ENCODE measurements at regions not wholly inside any gene's neighbourhood (a gene's known extent, or its start where the extent isn't known, plus 50 kb on each side); places are given as distances from the start of the nearest gene placed in this dataset.

GRCh38 chr9:74006935-74007334, 490.2 kb upstream of the RORB start:
- H3K27me3 Mint-ChIP-seq (ENCODE audit: unreplicated experiment), result no peaks in the 10 kb centered on the region
- no peaks in the 10 kb centered on the region for H3K36me3 Mint-ChIP-seq (ENCODE audit: low read depth, unreplicated experiment)
- no peak overlapping the region for H3K27ac Mint-ChIP-seq (ENCODE audit: unreplicated experiment)
- H3K4me3 Mint-ChIP-seq (ENCODE audit: unreplicated experiment), result no peak overlapping the region
- no peak for TF ChIP-seq CTCF (IDR thresholded peaks at IDR 0.05; ENCODE audit: unreplicated experiment)
- no peak for DNase-seq (ENCODE audit: low spot score)
- no peaks in the 10 kb centered on the region for H3K4me1 Mint-ChIP-seq (ENCODE audit: unreplicated experiment)
- no peaks in the 10 kb centered on the region for H3K9me3 Mint-ChIP-seq (ENCODE audit: unreplicated experiment)

- no peak for TF ChIP-seq CTCF (IDR thresholded peaks at IDR 0.05; ENCODE audit: unreplicated experiment)
- Mint-ChIP-seq H3K27me3 (ENCODE audit: unreplicated experiment) (no peaks in the 10 kb centered on the region), H3K9me3 (ENCODE audit: unreplicated experiment) (no peaks in the 10 kb centered on the region), H3K4me3 (ENCODE audit: unreplicated experiment) (no peak overlapping the region), H3K4me1 (ENCODE audit: unreplicated experiment) (no peaks in the 10 kb centered on the region), H3K27ac (ENCODE audit: unreplicated experiment) (no peak overlapping the region), H3K36me3 (ENCODE audit: low read depth, unreplicated experiment) (no peaks in the 10 kb centered on the region)
- no peak for DNase-seq (ENCODE audit: low spot score)
Observed at GRCh38 chr9:74007833-74008232, 489.3 kb upstream of the RORB start.

GRCh38 chr9:74016004-74016403, 481.1 kb upstream of the RORB start:
- no peak for DNase-seq (ENCODE audit: low spot score)
- Mint-ChIP-seq H3K4me3 (ENCODE audit: unreplicated experiment) (no peak overlapping the region), H3K27ac (ENCODE audit: unreplicated experiment) (no peak overlapping the region), H3K27me3 (ENCODE audit: unreplicated experiment) (no peaks in the 10 kb centered on the region), H3K36me3 (ENCODE audit: low read depth, unreplicated experiment) (no peaks in the 10 kb centered on the region), H3K9me3 (ENCODE audit: unreplicated experiment) (no peaks in the 10 kb centered on the region), H3K4me1 (ENCODE audit: unreplicated experiment) (no peaks in the 10 kb centered on the region)
- TF ChIP-seq CTCF (IDR thresholded peaks at IDR 0.05; ENCODE audit: unreplicated experiment), result no peak

GRCh38 chr9:74025402-74025925, 471.7 kb upstream of the RORB start:
- H3K36me3 Mint-ChIP-seq (ENCODE audit: low read depth, unreplicated experiment), result no peaks in the 10 kb centered on the region
- H3K27ac Mint-ChIP-seq (ENCODE audit: unreplicated experiment), result no peak overlapping the region
- no peak for DNase-seq (ENCODE audit: low spot score)
- no peak for TF ChIP-seq CTCF (IDR thresholded peaks at IDR 0.05; ENCODE audit: unreplicated experiment)
- H3K9me3 Mint-ChIP-seq (ENCODE audit: unreplicated experiment), result no peaks in the 10 kb centered on the region
- H3K4me3 Mint-ChIP-seq (ENCODE audit: unreplicated experiment), result no peak overlapping the region
- H3K27me3 Mint-ChIP-seq (ENCODE audit: unreplicated experiment), result no peaks in the 10 kb centered on the region
- no peaks in the 10 kb centered on the region for H3K4me1 Mint-ChIP-seq (ENCODE audit: unreplicated experiment)

- Mint-ChIP-seq H3K4me1 (ENCODE audit: unreplicated experiment) (no peaks in the 10 kb centered on the region), H3K4me3 (ENCODE audit: unreplicated experiment) (no peak overlapping the region), H3K27me3 (ENCODE audit: unreplicated experiment) (no peaks in the 10 kb centered on the region), H3K9me3 (ENCODE audit: unreplicated experiment) (no peaks in the 10 kb centered on the region), H3K36me3 (ENCODE audit: low read depth, unreplicated experiment) (no peaks in the 10 kb centered on the region), H3K27ac (ENCODE audit: unreplicated experiment) (no peak overlapping the region)
- TF ChIP-seq CTCF (IDR thresholded peaks at IDR 0.05; ENCODE audit: unreplicated experiment), result no peak
- no peak for DNase-seq (ENCODE audit: low spot score)
Observed at GRCh38 chr9:74032421-74032820, 464.7 kb upstream of the RORB start.
